ENCODE measurements at regions not wholly inside any gene's neighbourhood (a gene's known extent, or its start where the extent isn't known, plus 50 kb on each side); places are given as distances from the start of the nearest gene placed in this dataset.

DNA sequence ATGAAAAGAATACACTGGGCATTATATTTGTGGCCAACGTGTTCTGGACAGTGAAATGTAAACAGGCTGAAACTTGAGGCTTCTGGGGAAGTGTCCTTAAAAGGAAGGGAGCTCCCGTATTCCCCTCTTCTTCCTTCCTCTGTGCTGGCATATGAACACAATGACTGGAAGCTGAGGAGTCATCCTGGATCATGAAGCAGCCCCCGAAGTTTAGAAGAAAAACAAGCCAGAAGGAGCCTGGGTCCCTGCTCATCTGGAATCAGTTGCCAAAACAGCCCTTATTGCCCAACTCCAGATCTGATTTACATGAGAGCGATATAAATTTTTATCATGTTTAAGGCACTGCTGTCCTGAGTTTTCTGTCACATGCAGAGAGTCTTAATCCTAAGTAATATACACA is 65.4 kb upstream of the SLC1A1 start:
- Mint-ChIP-seq H3K4me3 (no peak overlapping the region), H3K27me3 (ENCODE audit: low read depth) (no peaks in the 10 kb centered on the region), H3K4me1 (peaks cover 16% of the 10 kb centered on the region), H3K9me3 (no peaks in the 10 kb centered on the region), H3K36me3 (no peaks in the 10 kb centered on the region), H3K27ac (no peak overlapping the region)
- ATAC-seq, result no peak
- ChIA-PET CTCF (interaction anchor here (1.0 kb wide), 1 partner anchor 124 kb away, joined by 4 read pairs; no protein-coding TSS in a partner anchor), POLR2A (interaction anchor here (1.1 kb wide), 1 partner anchor 10 kb away, joined by 3 read pairs; no protein-coding TSS in a partner anchor)
- DNase-seq (ENCODE audit: low spot score), result no peak
- TF ChIP-seq ELF4 (CRISPR knock-in tag; IDR thresholded peaks at IDR 0.05; ENCODE audit: low read depth), result no peak
- no peak for TF ChIP-seq ZNF263 (CRISPR knock-in tag; IDR thresholded peaks at IDR 0.05; ENCODE audit: low read depth)
- no peak for TF ChIP-seq PRDM15 (CRISPR knock-in tag; IDR thresholded peaks at IDR 0.05)
- TF ChIP-seq MYBL2 (CRISPR knock-in tag; IDR thresholded peaks at IDR 0.05), result no peak
- TF ChIP-seq, protein P1, sequence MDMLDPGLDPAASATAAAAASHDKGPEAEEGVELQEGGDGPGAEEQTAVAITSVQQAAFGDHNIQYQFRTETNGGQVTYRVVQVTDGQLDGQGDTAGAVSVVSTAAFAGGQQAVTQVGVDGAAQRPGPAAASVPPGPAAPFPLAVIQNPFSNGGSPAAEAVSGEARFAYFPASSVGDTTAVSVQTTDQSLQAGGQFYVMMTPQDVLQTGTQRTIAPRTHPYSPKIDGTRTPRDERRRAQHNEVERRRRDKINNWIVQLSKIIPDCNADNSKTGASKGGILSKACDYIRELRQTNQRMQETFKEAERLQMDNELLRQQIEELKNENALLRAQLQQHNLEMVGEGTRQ (CRISPR knock-in tag; IDR thresholded peaks at IDR 0.05), result no peak
- TF ChIP-seq, protein P2, sequence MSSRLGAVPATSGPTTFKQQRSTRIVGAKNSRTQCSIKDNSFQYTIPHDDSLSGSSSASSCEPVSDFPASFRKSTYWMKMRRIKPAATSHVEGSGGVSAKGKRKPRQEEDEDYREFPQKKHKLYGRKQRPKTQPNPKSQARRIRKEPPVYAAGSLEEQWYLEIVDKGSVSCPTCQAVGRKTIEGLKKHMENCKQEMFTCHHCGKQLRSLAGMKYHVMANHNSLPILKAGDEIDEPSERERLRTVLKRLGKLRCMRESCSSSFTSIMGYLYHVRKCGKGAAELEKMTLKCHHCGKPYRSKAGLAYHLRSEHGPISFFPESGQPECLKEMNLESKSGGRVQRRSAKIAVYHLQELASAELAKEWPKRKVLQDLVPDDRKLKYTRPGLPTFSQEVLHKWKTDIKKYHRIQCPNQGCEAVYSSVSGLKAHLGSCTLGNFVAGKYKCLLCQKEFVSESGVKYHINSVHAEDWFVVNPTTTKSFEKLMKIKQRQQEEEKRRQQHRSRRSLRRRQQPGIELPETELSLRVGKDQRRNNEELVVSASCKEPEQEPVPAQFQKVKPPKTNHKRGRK (CRISPR knock-in tag; IDR thresholded peaks at IDR 0.05; ENCODE audit: borderline replicate concordance), result no peak
- no peak for TF ChIP-seq MXD4 (CRISPR knock-in tag; IDR thresholded peaks at IDR 0.05; ENCODE audit: borderline replicate concordance)

- DNase-seq (ENCODE audit: low spot score) (no peak), ATAC-seq (no peak)
- no peak overlapping the region for H3K4me3 Mint-ChIP-seq
- TF ChIP-seq JAZF1 (CRISPR knock-in tag; IDR thresholded peaks at IDR 0.05) (no peak), ESRRA (CRISPR knock-in tag; IDR thresholded peaks at IDR 0.05; ENCODE audit: borderline replicate concordance) (no peak), OVOL2 (CRISPR knock-in tag; IDR thresholded peaks at IDR 0.05; ENCODE audit: borderline replicate concordance) (no peak), ZNF423 (CRISPR knock-in tag; IDR thresholded peaks at IDR 0.05) (no peak), ATF1 (CRISPR knock-in tag; IDR thresholded peaks at IDR 0.05) (no peak), MXD4 (CRISPR knock-in tag; IDR thresholded peaks at IDR 0.05; ENCODE audit: borderline replicate concordance) (no peak), CREM (CRISPR knock-in tag; IDR thresholded peaks at IDR 0.05) (no peak), E2F1 (CRISPR knock-in tag; IDR thresholded peaks at IDR 0.05) (no peak), TCF7 (CRISPR knock-in tag; IDR thresholded peaks at IDR 0.05; ENCODE audit: low read depth) (no peak), MYBL2 (CRISPR knock-in tag; IDR thresholded peaks at IDR 0.05) (no peak), ZNF671 (CRISPR knock-in tag; IDR thresholded peaks at IDR 0.05) (no peak)
- TF ChIP-seq, protein P3, sequence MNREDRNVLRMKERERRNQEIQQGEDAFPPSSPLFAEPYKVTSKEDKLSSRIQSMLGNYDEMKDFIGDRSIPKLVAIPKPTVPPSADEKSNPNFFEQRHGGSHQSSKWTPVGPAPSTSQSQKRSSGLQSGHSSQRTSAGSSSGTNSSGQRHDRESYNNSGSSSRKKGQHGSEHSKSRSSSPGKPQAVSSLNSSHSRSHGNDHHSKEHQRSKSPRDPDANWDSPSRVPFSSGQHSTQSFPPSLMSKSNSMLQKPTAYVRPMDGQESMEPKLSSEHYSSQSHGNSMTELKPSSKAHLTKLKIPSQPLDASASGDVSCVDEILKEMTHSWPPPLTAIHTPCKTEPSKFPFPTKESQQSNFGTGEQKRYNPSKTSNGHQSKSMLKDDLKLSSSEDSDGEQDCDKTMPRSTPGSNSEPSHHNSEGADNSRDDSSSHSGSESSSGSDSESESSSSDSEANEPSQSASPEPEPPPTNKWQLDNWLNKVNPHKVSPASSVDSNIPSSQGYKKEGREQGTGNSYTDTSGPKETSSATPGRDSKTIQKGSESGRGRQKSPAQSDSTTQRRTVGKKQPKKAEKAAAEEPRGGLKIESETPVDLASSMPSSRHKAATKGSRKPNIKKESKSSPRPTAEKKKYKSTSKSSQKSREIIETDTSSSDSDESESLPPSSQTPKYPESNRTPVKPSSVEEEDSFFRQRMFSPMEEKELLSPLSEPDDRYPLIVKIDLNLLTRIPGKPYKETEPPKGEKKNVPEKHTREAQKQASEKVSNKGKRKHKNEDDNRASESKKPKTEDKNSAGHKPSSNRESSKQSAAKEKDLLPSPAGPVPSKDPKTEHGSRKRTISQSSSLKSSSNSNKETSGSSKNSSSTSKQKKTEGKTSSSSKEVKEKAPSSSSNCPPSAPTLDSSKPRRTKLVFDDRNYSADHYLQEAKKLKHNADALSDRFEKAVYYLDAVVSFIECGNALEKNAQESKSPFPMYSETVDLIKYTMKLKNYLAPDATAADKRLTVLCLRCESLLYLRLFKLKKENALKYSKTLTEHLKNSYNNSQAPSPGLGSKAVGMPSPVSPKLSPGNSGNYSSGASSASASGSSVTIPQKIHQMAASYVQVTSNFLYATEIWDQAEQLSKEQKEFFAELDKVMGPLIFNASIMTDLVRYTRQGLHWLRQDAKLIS (CRISPR knock-in tag; IDR thresholded peaks at IDR 0.05; ENCODE audit: borderline replicate concordance), result no peak
- TF ChIP-seq, protein P4, sequence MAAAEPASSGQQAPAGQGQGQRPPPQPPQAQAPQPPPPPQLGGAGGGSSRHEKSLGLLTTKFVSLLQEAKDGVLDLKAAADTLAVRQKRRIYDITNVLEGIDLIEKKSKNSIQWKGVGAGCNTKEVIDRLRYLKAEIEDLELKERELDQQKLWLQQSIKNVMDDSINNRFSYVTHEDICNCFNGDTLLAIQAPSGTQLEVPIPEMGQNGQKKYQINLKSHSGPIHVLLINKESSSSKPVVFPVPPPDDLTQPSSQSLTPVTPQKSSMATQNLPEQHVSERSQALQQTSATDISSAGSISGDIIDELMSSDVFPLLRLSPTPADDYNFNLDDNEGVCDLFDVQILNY (CRISPR knock-in tag; IDR thresholded peaks at IDR 0.05), result no peak
- H3K27ac Mint-ChIP-seq, result no peak overlapping the region
- no peaks in the 10 kb centered on the region for H3K9me3 Mint-ChIP-seq
- POLR2A ChIA-PET, result no interaction called here
- H3K4me1 Mint-ChIP-seq, result peaks cover 18% of the 10 kb centered on the region
- H3K36me3 Mint-ChIP-seq, result no peaks in the 10 kb centered on the region
- no peaks in the 10 kb centered on the region for H3K27me3 Mint-ChIP-seq (ENCODE audit: low read depth)
- CTCF ChIA-PET, result interaction anchor here (1.5 kb wide), 1 partner anchor 125 kb away, joined by 13 read pairs; no protein-coding TSS in a partner anchor
Measured at GRCh38 chr9:4424038-4424437, 66.2 kb upstream of the SLC1A1 start.
